SK-N-SH treated with all-trans-retinoic acid at 6 μM for 48 hours (cell line): ENCODE measurements at regions not wholly inside any gene's neighbourhood (a gene's known extent, or its start where the extent isn't known, plus 50 kb on each side); places are given as distances from the start of the nearest gene placed in this dataset.

Experiments used
- OSR1 ChIP-seq: fragments of 250-450 bp; sonication (Bioruptor Pico); IDR thresholded peaks from 2 replicates; pipeline ENCODE4 v1.8.0; 2022; ENCODE audit warnings: moderate library complexity, mild to moderate bottlenecking, inconsistent platforms
- PPARA ChIP-seq: fragments of 250-450 bp; sonication (Bioruptor Pico); IDR thresholded peaks from 2 replicates; pipeline ENCODE4 v1.5.0; 2020; ENCODE audit warnings: mild to moderate bottlenecking, borderline replicate concordance

DNA sequence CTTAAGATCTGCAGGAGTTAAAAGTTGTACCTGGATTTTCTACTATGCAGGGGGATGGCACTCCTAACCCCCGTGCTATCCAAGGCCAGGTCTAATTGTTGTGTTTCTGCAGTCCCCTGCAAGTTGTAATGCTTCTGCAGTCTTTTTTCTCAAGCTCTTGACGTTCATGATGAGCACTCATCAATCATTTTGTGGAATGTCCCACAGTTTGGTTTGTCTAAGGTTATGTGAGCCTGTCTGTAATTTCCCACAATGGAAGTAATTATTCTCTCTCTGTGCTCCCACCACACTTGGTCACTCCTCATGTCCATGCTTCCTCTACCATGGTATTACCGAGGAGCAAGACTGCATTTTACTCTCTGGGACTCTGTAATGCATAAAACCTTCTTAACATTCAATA, 107.6 kb upstream of the SSTR4 start:
- TF ChIP-seq PPARA, result no peak
- TF ChIP-seq OSR1 (CRISPR knock-in tag), result no peak
